Stomach smooth muscle (tissue), 2 donors: ENCODE measurements at regions not wholly inside any gene's neighbourhood (a gene's known extent, or its start where the extent isn't known, plus 50 kb on each side); places are given as distances from the start of the nearest gene placed in this dataset.

ENCODE experiments used
- H3K27ac ChIP-seq: one replicate; pipeline ENCODE4 v1.7.0; 2013; ENCODE audit warnings: mild to moderate bottlenecking, low read length, inconsistent platforms
- H3K27me3 ChIP-seq, 2 donors: one replicate each; pipeline ENCODE4 v1.7.0; 2013; ENCODE audit warnings: low read length in 2 of 2; ENCODE audit not compliant: insufficient read depth in 2 of 2, control insufficient read depth in 1 of 2
- H3K36me3 ChIP-seq, 2 donors: one replicate each; pipeline ENCODE4 v1.7.0; 2013; ENCODE audit warnings: low read length in 2 of 2; ENCODE audit not compliant: control insufficient read depth in 2 of 2, insufficient read depth in 2 of 2
- H3K4me1 ChIP-seq: one replicate; pipeline ENCODE4 v1.7.0; 2013; ENCODE audit warnings: low read length; ENCODE audit not compliant: control insufficient read depth, insufficient read depth
- H3K4me3 ChIP-seq, 2 donors: one replicate each; pipeline ENCODE4 v1.7.0; 2013; ENCODE audit warnings: low read length in 2 of 2
- H3K9ac ChIP-seq, 2 donors: one replicate each; pipeline ENCODE4 v1.7.0; 2013; ENCODE audit warnings: low read length in 2 of 2, mild to moderate bottlenecking in 1 of 2
- H3K9me3 ChIP-seq, 2 donors: one replicate each; pipeline ENCODE4 v1.7.0; 2013; ENCODE audit warnings: low read length in 2 of 2; ENCODE audit not compliant: control insufficient read depth in 2 of 2
- donor health status: healthy.
- donor health status: Pancreatic carcinoma.

GRCh38 chr16:16869746-16870145, 490.8 kb downstream of the NPIPA7 start:
- H3K9ac ChIP-seq = no peak overlapping the region
- no peak overlapping the region for H3K4me3 ChIP-seq
- no peaks in the 10 kb centered on the region for H3K9me3 ChIP-seq
- no peak overlapping the region for H3K27ac ChIP-seq
- no peaks in the 10 kb centered on the region for H3K27me3 ChIP-seq
- H3K36me3 ChIP-seq = no peaks in the 10 kb centered on the region
- no peaks in the 10 kb centered on the region for H3K4me1 ChIP-seq

GRCh38 chr16:16871196-16871595, 492.3 kb downstream of the NPIPA7 start:
- no peak overlapping the region for H3K9ac ChIP-seq
- H3K27me3 ChIP-seq = peaks cover 0 to 3% of the 10 kb centered on the region in 2 donors
- H3K36me3 ChIP-seq = no peaks in the 10 kb centered on the region

GRCh38 chr16:16877061-16877460, 498.1 kb downstream of the NPIPA7 start:
- H3K27ac ChIP-seq = no peak overlapping the region
- H3K9ac ChIP-seq = no peak overlapping the region
- peaks cover 0 to 3% of the 10 kb centered on the region in 2 donors for H3K27me3 ChIP-seq
- no peak overlapping the region for H3K4me3 ChIP-seq
- no peaks in the 10 kb centered on the region for H3K36me3 ChIP-seq
- no peaks in the 10 kb centered on the region for H3K9me3 ChIP-seq
- no peaks in the 10 kb centered on the region for H3K4me1 ChIP-seq

More at GRCh38 chr16:16871196-16871595, 492.3 kb downstream of the NPIPA7 start:
- no peak overlapping the region for H3K4me3 ChIP-seq
- no peaks in the 10 kb centered on the region for H3K9me3 ChIP-seq
- no peak overlapping the region for H3K27ac ChIP-seq
- no peaks in the 10 kb centered on the region for H3K4me1 ChIP-seq

GRCh38 chr16:16879567-16880251, 500.8 kb downstream of the NPIPA7 start:
- Histone ChIP-seq H3K9ac (no peak overlapping the region), H3K9me3 (no peaks in the 10 kb centered on the region), H3K27ac (no peak overlapping the region), H3K27me3 (peaks cover 0 to 3% of the 10 kb centered on the region in 2 donors), H3K36me3 (no peaks in the 10 kb centered on the region), H3K4me1 (no peaks in the 10 kb centered on the region), H3K4me3 (no peak overlapping the region)

GRCh38 chr16:16881814-16882213, 502.9 kb downstream of the NPIPA7 start:
- Histone ChIP-seq H3K36me3 (no peaks in the 10 kb centered on the region), H3K27ac (no peak overlapping the region), H3K4me3 (no peak overlapping the region), H3K9ac (no peak overlapping the region), H3K9me3 (no peaks in the 10 kb centered on the region), H3K4me1 (no peaks in the 10 kb centered on the region), H3K27me3 (no peaks in the 10 kb centered on the region)

GRCh38 chr16:16882766-16883165, 503.8 kb downstream of the NPIPA7 start:
- Histone ChIP-seq H3K4me1 (no peaks in the 10 kb centered on the region), H3K9ac (no peak overlapping the region), H3K4me3 (no peak overlapping the region), H3K27ac (no peak overlapping the region), H3K9me3 (no peaks in the 10 kb centered on the region), H3K36me3 (no peaks in the 10 kb centered on the region), H3K27me3 (no peaks in the 10 kb centered on the region)

- Histone ChIP-seq H3K27ac (no peak overlapping the region), H3K4me1 (no peaks in the 10 kb centered on the region), H3K36me3 (no peaks in the 10 kb centered on the region), H3K9ac (no peak overlapping the region), H3K4me3 (no peak overlapping the region), H3K27me3 (no peaks in the 10 kb centered on the region), H3K9me3 (no peaks in the 10 kb centered on the region)
Observed at GRCh38 chr16:16884451-16884850, 505.5 kb downstream of the NPIPA7 start.

GRCh38 chr16:16887193-16887592, 508.3 kb downstream of the NPIPA7 start:
- no peaks in the 10 kb centered on the region for H3K9me3 ChIP-seq
- H3K27ac ChIP-seq = no peak overlapping the region
- no peak overlapping the region for H3K9ac ChIP-seq
- no peak overlapping the region for H3K4me3 ChIP-seq
- H3K27me3 ChIP-seq = no peaks in the 10 kb centered on the region
- H3K4me1 ChIP-seq = no peaks in the 10 kb centered on the region
- no peaks in the 10 kb centered on the region for H3K36me3 ChIP-seq

GRCh38 chr16:16890964-16891363, 512.0 kb downstream of the NPIPA7 start:
- H3K4me1 ChIP-seq = no peaks in the 10 kb centered on the region
- no peaks in the 10 kb centered on the region for H3K9me3 ChIP-seq
- H3K9ac ChIP-seq = no peak overlapping the region
- H3K27me3 ChIP-seq = no peaks in the 10 kb centered on the region
- no peaks in the 10 kb centered on the region for H3K36me3 ChIP-seq
- no peak overlapping the region for H3K4me3 ChIP-seq
- H3K27ac ChIP-seq = no peak overlapping the region

- H3K27ac ChIP-seq = no peak overlapping the region
- no peaks in the 10 kb centered on the region for H3K4me1 ChIP-seq
- H3K36me3 ChIP-seq = no peaks in the 10 kb centered on the region
- no peak overlapping the region for H3K4me3 ChIP-seq
- no peaks in the 10 kb centered on the region for H3K27me3 ChIP-seq
- H3K9ac ChIP-seq = no peak overlapping the region
- H3K9me3 ChIP-seq = peaks cover 3 to 5% of the 10 kb centered on the region in 2 donors
Observed at GRCh38 chr16:16904601-16905000, 525.7 kb downstream of the NPIPA7 start.

GRCh38 chr16:16905850-16906249, 526.9 kb downstream of the NPIPA7 start:
- no peaks in the 10 kb centered on the region for H3K36me3 ChIP-seq
- no peak overlapping the region for H3K27ac ChIP-seq
- peaks cover 3 to 5% of the 10 kb centered on the region in 2 donors for H3K9me3 ChIP-seq
- no peak overlapping the region for H3K4me3 ChIP-seq
- no peak overlapping the region for H3K9ac ChIP-seq
- H3K4me1 ChIP-seq = no peaks in the 10 kb centered on the region
- no peaks in the 10 kb centered on the region for H3K27me3 ChIP-seq
